ENCODE measurements at regions not wholly inside any gene's neighbourhood (a gene's known extent, or its start where the extent isn't known, plus 50 kb on each side); places are given as distances from the start of the nearest gene placed in this dataset.

- DNase-seq (ENCODE audit: low read depth), result no peak
Measured at GRCh38 chr21:24115141-24115540, 1492.1 kb downstream of the MRPL39 start.

GRCh38 chr21:24112020-24112419 lies 1495.3 kb downstream of the MRPL39 start:
- no peak for DNase-seq (ENCODE audit: low read depth)

DNA sequence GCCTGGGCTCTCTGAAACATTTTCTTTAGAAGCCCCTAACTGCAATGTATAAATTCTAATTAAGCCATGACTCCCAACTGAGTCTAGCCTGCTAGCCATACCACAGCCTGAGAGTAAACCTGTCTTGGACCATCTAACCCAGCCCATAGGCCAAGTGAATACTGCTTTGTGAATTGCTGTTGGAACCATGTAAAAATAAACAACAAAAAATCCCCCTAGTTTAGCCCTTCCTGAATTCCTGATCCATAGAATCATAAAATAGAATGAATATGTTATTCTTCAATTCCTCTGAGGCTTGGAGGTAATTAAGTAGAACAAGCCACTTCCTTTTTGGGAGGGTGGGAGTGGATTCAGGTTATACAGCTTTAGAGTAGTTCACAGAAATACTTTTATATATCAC lies 1496.4 kb downstream of the MRPL39 start:
- no peak for DNase-seq (ENCODE audit: low read depth)

- DNase-seq (ENCODE audit: low read depth), result no peak
Measured at GRCh38 chr21:24097181-24097580, 1510.1 kb downstream of the MRPL39 start.

DNA sequence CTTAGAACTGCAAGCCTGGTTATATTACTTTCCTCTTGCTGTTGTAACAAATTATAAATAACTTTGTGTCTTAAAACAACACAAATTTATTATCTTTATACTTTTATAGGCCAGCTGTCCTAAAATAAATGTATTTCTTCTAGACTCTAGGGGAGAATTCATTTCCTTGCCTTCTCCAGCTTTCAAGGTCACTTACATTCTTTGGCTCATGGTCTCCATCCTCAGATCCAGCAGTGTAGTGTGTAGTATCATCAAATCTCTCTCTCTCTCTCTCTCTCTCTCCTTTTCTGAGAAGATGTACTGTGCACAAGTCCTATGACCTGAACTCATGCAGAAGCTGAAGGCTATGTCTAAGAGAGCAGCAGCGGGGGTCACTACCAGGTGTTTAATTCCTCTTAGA lies 1510.6 kb downstream of the MRPL39 start:
- DNase-seq (ENCODE audit: low read depth), result no peak

DNA sequence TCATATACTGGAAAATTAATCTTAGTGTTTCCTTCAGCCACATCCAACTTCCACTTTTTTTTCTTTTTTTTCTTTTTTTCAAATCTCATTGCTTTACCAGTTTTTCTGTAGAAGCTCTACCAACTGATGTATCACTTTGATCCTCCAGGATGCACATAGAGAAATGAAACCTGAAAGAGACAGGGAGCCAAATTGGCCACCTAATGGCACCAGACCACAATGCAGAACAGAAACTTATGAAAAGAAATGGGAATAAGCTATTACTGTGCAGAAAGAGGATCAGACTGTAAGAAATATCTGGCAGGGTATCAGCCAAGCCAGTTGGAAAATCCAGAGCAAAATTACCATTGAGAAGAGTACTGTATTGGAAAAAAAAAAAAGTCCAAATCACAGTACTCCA lies 1514.2 kb downstream of the MRPL39 start:
- DNase-seq (ENCODE audit: low read depth), result no peak

- no peak for DNase-seq (ENCODE audit: low read depth)
Measured at GRCh38 chr21:24076179-24076578, 1531.1 kb downstream of the MRPL39 start.

- DNase-seq (ENCODE audit: low read depth), result no peak
Measured at GRCh38 chr21:24055696-24056095, 1551.6 kb downstream of the MRPL39 start.

DNA sequence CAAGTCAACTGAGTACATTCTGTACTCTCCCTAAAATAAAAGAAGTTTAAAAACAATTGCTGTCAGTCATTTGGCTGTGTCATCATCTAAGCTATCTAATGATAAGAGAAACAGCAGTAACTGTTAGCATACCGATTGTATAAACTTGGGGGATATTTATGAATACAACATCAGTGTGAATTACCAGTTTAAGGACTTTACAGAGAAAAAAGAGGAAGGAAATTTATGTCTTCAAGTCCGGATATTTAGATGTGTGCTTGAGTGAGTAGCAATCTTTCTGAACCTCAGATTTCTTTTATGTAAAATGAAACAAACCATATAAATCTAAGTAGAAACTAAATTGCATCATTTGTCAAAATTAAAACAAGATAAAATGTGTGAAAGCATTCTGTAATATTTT lies 1557.0 kb downstream of the MRPL39 start:
- no peak for DNase-seq (ENCODE audit: low read depth)

GRCh38 chr21:24046829-24047443 lies 1560.3 kb downstream of the MRPL39 start:
- DNase-seq (ENCODE audit: low read depth), result no peak

- DNase-seq (ENCODE audit: low read depth), result no peak
Measured at GRCh38 chr21:24045775-24046215, 1561.5 kb downstream of the MRPL39 start.

GRCh38 chr21:24045373-24045772 lies 1561.9 kb downstream of the MRPL39 start:
- DNase-seq (ENCODE audit: low read depth), result no peak

DNA sequence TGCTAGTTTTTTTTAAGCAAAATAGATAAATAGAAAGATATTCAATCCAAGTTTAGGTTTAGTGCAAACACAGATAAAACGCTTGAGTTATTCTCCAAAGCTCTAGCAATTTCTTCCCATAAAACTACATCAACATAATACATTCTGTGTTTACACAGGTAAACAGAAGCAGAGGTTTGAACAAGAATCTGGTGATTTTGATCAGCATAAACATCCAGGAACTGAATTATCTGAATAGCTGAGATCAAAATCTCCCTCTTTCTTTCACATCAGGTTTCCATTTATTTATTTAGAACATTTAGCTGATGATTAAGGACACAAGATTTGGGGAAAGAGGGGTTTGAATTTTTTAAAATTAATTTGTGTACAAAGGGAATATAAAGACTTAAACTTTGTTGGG lies 1564.6 kb downstream of the MRPL39 start:
- DNase-seq (ENCODE audit: low read depth), result no peak

- DNase-seq (ENCODE audit: low read depth), result no peak
Measured at GRCh38 chr21:24032709-24033232, 1574.5 kb downstream of the MRPL39 start.

DNA sequence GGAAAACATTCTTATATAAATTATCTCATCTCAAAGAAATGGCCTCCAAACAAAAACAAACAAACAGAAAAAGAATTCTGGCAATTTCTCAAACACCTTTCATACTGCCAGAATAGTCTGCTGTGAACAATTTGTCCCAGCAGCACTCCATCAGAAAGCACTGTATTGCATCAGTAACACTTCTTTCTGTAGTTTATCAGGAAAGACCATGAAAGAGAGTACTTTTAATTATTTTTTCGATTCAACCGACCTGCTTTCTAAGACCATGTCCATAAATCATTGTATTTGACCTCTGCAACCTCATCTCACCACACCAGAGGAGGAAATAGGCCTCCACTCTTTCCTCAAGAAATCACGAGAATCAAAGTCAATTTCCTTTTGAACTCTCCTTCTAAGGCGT lies 1579.9 kb downstream of the MRPL39 start:
- DNase-seq (ENCODE audit: low read depth), result no peak

DNA sequence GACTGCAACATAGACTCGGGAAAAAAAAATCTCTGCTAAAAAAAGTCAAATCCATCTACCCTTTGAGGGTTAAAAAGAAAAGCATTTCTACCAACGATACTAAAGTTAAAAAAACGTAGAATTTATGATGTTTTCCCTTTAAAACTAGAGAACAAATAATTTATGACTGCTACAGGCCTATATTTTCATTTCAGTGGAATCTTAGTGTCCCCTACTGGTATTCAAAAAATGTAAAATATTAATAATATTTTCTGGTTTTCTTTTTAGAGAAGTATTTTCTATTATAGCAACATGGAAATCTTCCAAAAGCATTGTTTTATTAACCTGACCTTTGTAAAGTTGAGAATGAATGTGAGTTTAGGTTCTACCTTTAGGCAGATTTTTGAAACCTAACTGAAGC lies 1582.2 kb downstream of the MRPL39 start:
- no peak for DNase-seq (ENCODE audit: low read depth)

DNA sequence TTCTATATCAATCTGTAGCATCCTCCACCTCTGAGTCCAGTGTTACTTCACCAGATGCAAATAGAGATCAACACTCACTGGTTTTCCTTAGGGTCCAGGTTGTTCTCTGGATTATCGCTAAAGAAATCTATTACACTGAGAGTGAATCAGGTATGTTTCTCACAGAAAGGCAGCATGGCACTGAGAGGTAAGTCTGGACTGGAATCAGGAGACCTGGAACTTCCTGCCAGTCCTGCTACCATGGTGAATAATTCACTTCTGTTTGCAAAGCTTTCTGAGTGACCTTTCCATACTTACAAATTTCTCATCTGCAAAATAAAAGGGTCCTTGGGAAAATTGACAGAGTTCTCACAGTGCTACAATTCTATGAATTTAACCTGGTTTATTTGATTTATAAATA lies 1583.3 kb downstream of the MRPL39 start:
- no peak for DNase-seq (ENCODE audit: low read depth)

GRCh38 chr21:24023402-24023801 lies 1583.9 kb downstream of the MRPL39 start:
- DNase-seq (ENCODE audit: low read depth), result no peak

- no peak for DNase-seq (ENCODE audit: low read depth)
Measured at GRCh38 chr21:24014381-24014780, 1592.9 kb downstream of the MRPL39 start.

- DNase-seq (ENCODE audit: low read depth), result no peak
Measured at GRCh38 chr21:24011087-24011486, 1596.2 kb downstream of the MRPL39 start.

DNA sequence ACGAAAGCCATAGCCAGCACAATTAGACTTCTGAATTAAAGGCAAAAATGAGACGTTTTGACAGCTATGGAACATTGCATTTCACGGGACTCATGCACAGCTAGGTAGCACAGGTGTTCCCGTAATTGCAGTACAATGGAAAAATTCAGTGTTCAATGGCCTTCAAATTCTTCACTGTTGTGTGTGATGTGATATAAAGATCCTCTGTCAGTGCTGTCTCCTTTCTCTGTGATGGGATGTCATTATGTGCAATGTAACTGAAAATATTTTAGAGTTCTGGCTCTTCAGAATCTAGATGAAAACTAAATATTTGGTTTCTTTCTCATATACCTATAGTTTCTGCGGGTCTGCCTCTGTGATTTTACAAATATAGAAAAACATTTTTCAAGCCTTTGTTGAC lies 1599.7 kb downstream of the MRPL39 start:
- no peak for DNase-seq (ENCODE audit: low read depth)

DNA sequence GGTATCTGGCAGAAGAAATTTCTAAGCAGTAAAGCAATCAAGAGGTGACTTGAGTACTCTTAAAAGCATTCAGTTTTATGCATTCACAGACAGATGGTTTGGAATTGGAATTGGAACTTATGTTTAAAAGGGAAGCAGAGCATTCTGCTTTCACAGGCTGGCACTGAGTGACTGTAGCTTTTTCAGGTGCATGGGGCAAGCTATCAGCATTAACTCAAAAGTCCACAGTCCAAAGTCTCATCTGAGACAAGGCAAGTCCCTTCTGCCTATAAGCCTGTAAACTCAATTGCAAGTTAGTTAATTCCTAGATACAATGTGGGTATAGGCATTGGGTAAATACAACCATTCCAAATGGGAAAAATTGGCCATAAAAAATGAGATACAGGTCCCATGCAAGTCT lies 1620.3 kb downstream of the MRPL39 start:
- DNase-seq (ENCODE audit: low read depth), result no peak

DNA sequence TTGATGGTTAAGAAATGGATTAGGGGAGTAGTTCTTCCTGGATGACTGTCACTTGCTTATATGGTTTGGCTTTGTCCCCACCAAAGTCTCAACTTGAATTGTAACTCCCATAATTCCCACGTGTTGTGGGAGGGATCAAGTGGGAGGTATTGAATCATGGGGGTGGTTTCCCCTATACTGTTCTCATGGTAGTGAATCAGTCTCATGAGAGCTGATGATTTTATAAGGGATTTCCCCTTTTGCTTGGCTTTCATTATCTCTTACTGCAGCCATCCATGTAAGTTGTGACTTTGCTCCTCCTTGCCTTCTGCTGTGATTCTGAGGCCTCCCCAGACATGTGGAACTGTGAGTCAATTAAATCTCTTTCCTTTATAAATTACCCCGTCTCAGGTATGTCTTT lies 1621.1 kb downstream of the MRPL39 start:
- DNase-seq (ENCODE audit: low read depth), result no peak

GRCh38 chr21:23982546-23982945 lies 1624.7 kb downstream of the MRPL39 start:
- no peak for DNase-seq (ENCODE audit: low read depth)
